T-helper 9 cell (primary cell): ENCODE measurements at regions not wholly inside any gene's neighbourhood (a gene's known extent, or its start where the extent isn't known, plus 50 kb on each side); places are given as distances from the start of the nearest gene placed in this dataset.

Experiments
- DNase-seq: peaks from one replicate; pipeline ENCODE4 v3.0.0-alpha.2; 2020

DNA sequence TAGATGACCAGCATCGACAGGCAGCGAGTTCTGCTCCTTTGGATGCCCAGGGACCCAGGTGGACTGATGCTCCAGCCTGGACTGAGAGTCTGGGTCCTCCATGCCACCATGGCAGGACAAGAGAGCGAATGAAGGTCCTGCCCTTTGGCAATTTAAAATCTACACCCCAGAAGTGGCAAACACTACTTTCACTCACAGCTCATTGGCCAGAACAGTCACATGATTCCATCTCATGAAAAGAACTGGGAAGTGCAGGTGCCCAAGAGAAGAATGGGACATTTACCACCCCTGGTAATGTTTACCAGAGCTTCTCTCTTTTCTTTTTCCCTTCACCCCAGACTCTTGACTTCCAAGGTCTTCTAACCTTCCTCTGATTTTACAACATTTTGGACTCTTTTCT lies 87.8 kb upstream of the SLCO3A1 start:
- no peak for DNase-seq

DNA sequence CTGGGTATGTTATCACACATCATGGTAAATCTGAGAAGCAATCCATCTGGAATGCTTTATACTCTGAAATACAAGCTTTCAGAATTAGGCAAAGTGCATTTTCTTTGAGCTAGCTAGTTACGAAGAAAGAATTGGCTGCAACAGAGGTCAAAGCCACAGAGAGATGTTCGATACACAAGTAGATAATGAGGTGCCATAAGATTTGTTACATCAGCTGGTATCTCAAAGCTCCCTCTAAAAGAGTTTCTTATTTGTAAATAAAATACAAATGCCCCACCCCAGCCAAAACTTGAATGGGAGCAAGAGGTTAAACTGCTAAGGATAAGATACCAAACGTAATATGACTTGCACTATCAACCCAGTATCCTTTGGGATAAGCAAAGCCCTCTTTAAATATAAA lies 84.0 kb upstream of the SLCO3A1 start:
- DNase-seq = no peak

DNA sequence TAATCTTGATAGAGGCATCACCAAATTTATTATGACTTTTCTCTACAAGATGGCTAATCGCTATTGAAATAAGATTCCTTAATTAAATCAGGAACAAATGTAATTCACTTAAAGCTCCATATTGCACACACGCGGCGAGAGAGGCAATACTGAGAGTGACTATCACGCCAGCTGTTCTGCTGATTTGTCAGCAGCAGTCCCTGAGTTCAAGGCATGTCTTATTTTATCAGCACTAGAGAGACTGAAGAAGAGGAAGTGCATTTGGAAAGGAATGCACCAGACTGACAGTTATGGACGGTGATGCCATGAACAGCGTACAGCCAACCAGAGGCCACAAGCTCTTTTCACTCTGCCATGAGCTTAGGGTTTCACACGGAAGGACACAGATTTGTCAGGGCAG lies 83.6 kb upstream of the SLCO3A1 start:
- no peak for DNase-seq

DNA sequence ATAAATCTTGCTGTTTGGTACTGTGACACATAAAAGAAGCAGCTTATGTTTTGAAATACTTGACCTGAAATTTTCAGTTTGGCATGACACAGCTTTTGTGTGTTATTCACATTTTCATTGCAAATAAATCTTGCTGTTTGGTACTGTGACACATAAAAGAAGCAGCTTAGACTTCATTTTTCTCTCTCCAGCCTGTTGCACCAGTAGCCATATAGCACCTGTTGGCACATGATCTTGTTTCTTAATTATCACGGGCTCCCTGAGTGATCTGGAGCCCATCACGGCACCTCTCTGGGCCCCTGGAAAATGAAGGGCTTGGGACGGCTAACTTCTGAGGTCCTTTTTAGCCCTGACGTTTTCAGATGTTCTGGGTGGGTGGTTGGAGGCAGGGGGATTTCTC lies 77.4 kb upstream of the SLCO3A1 start:
- no peak for DNase-seq

DNA sequence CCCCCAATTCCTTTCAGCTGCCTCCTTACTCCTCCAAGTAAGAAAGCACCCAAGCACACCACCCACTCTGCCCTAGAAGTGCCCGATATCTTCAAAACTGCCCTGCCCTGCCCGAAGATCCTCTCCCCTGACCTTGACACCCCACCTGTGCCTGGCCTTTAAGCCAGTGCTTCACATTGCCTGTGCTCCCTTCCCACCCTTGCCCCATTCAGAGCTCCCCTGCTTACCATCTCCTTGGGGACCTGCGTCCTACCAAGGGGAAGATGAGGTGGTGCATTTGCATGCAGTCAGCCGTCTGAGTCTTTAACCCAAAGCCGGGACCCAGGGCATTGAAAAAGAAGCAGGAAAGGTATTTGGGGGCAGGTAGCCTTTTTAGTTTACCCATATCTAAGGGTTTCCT lies 73.5 kb upstream of the SLCO3A1 start:
- DNase-seq = no peak

DNA sequence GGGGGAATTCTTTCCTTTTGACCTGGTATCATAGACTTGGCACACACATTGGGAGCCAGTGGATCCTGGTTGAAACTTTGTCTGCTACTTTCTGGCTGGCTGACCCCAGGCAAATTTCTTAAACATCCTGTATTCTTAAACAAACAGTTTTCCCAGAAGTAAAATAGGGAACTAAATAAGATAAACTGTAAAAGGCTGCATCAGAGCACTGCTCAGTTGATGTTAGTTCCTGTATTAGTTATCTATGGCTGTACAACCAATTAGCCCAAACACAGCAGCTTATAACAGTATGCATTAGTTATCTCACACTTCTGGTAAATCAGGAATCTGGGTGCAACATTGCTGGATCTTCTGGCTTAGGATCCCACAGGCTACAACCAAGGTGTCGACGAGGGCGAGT lies 73.1 kb upstream of the SLCO3A1 start:
- DNase-seq = no peak

DNA sequence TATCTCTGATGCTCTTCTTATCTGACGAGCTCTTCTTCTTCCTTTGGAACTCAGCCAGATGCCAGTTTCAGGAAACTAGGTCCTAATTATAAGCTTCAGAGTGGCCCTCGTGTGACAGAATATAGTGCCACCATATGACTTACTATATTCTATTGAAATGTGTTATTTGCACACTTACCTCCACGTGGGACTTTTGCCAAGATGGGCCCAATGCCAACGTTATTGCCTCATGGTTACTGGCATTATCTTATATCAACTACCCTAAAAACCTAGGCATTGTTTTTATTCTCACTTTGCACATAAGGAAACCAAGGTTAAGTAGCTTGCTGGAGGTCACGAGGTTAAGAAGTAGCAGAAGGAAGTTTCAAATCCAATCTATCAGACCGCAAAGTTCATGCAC lies 71.3 kb upstream of the SLCO3A1 start:
- DNase-seq = no peak

DNA sequence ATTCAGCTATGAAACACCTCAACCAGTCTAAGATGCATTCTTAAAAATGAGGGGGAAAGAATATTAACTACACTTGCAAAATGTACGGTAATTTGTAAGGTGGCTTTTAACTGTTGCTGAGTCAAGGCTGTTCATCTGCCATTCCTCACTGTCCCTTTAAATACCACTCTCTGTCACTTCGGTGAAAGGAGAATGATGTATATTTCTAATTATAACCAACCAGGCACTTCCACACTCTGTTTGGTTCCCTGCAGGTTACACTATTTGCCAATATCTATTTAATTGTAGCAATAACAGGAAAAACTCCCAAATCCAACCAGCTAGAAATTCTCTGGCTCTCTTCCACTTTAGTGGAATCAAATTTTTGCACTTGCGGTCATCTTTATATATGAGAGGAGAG lies 70.5 kb upstream of the SLCO3A1 start:
- DNase-seq = no peak

DNA sequence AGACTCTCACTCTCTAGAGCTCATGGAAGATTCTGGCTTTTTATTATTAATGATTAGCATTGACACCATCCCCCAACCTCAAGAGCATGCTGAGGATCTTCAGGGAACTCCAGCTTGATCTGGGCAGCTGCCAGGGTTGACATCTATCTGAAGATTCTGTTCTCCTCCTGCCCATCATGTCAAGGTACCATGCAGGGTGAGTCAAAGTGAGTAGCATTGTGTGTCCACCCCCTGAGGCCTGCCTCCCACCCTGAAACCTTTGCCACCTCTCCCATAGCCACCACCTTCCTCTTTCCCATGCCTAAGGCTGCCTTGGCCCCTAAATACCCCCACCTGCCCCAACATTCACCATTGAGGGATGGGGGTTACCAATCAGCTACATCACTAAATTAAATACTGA lies 70.1 kb upstream of the SLCO3A1 start:
- no peak for DNase-seq

DNA sequence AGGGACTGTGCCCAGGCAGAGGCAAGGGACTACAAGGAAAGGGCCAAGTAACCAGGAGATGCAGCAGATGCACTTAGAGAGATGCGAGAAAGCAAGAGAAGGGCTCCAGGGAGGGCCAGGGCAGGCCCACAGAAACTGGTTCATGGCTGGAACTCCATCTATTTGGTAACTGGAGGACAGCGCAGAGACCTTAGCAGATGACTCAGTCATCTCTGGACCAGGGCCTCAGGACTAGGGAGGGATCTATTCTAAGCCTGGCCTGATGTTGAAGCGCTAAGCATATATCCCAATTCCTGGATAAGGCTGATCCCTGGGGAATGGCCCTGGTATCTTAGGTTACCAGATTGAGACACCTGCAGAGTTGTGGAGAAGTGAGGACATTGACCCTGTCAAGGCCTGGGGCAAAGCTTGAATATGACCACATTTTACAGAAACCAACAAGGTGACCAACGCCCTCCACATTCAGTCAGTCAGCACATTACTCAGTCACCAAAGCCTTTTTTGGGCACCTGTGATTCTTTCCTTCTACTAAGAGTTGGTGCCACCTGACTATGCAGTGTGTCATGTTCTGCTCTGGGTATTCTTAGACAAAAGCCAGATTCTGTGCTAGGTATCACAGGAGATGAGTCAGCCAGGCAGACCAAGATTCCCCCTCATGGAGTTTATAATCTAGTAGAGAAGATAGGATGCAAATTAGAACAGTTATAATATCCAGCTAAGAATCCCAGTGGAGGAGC lies 68.4 kb upstream of the SLCO3A1 start:
- DNase-seq = no peak

DNA sequence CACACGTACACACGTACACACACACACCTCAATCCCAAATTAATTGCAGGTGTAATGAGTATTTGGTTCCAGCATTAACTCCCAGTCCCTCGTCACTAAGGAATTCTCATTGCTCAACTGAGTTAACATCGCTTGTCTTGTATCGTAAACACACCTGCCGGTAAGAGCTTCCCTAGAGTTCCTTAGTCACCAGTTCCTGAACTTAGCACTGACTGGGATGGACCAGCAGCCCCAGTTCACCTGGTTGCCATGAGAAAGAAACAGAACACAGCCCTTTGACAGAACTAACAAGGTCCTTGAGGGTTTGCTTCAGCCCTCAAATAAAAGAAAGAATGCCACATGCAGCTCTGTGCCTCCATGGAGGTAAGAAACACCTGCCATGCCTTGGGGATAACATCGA lies 66.3 kb upstream of the SLCO3A1 start:
- DNase-seq = no peak

DNA sequence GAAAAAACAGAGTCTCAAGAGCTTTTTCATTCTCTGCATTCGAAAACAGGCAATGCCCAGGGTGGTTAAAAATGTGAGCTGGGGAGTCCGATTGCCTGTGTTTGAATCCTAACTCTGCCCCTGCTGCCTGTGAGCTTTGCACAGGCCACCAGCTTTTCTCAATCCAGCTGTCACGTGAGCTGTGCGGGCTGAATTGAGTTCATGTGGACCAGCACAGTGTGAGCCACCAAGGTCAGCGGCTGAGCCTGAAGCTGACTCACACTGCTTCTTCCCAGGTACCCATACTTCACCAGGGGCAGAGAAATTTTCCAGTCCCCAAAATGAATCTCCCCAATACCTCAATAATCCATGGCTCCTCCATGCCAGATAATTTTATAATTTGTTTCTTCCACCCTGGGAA lies 64.4 kb upstream of the SLCO3A1 start:
- DNase-seq = no peak

DNA sequence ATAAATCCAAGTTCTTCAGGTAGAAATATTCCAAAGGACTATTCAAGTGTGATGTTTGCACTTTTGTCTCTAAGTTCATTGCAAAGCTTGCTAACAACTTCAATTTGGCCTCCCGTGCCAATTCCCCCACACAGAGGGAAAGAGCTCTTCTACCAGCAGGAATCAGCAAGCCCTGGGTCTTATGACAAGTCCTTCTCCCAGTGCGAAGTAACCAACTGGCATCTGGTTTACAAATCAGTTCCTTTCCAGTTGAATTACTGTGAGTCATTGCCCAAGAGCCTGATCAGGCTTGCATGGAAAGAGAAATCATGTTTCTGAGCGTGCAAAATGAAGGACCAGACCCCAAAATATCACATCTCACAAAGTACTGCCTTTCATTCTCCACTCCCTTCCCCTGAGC lies 62.7 kb upstream of the SLCO3A1 start:
- DNase-seq = no peak

DNA sequence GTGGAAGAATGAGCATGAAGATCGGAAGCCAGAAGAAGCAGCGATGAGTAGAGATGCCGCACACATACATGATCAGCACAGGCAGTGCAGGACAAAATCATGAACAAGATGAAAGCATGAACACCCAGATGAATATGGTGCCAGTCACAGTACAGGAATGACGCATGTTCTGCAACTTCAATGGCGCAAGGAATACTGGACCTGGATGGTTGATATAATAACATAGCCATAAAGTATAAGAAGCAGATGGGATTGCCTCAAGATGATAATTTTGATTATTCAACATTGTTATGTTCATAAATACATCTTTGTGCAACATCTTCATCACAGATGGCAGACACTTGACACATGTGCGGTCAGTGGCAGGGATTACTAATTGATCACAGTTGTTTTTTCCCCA lies 59.7 kb upstream of the SLCO3A1 start:
- no peak for DNase-seq

DNA sequence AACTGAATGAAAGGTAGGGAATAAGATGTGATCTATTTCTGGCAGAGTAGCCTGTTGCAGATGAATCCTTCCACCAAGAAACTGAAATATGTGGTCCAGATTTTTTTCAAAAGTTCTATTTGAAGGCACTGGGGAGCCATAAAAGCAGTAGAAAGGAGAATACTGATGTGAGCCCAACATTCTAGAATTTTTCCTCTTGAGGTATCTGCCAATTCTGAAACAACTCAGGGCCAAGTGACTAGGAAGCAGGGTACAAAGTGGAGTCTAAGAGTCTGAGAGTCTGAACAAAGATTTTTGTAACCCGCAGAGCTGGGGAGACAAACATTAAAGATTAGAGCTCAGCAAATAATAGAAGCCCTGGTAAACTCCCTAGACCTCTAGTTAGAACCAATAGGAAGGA lies 58.3 kb upstream of the SLCO3A1 start:
- no peak for DNase-seq

DNA sequence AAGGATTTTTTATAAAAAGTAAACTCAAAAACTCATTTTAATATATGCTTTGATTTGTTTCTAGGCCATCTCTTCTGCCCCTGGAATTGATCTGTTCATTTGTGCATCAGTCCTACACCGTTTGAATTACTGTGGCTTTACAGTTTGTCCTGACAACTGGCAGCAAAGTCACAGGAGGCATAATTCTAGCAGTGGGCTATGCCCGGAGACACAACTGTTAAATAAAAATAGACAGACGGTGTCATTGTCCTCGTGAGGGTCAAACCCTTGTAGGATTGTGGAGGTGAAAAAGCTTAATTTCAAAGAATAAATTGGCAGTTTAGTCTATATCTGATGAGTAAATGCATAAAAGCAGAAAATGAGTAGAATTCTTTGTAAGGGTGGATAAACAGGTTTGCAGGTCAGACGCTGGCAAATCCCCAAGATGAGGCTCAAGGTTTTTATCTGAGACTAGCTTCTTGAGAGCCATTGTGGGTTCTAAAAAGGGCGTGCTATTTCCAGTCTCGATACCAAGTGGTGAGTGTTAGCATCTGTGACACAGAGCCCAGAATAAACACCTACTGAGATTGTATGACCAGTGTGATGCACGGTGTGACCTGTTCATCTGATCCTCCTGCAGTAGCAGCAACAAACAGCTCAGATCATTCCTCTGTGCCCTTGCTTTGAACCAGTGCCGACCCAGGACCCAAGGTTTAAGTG lies 51.5 kb upstream of the SLCO3A1 start:
- no peak for DNase-seq

DNA sequence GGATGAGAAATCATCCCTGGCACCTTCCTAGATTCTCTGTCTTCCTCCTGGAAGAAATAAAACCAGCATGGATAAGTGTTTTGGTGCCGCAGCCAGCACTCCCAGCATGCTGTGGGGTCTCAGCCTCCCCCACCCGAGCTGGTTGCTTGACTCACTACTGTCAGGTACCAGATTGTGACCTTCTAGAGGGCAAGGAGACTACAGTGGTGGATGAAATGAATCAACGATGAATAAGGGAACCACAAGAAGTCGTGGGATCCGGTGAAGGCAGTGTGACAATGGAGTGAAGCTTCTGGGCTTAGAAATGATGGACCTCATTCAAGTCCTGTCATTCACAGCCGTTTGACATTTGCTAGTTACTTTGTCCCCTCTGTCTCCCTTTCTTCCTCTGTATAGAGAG lies 50.2 kb upstream of the SLCO3A1 start:
- no peak for DNase-seq
